GM18519 (cell line): ENCODE measurements at regions not wholly inside any gene's neighbourhood (a gene's known extent, or its start where the extent isn't known, plus 50 kb on each side); places are given as distances from the start of the nearest gene placed in this dataset.

ENCODE experiments used
- ATAC-seq: cut with Tn5 transposase; IDR thresholded peaks from one replicate; pipeline ENCODE4 v1.9.1; 2021; ENCODE audit warnings: mild to moderate bottlenecking, moderate library complexity; ENCODE audit not compliant: unreplicated experiment, low FRiP score

DNA sequence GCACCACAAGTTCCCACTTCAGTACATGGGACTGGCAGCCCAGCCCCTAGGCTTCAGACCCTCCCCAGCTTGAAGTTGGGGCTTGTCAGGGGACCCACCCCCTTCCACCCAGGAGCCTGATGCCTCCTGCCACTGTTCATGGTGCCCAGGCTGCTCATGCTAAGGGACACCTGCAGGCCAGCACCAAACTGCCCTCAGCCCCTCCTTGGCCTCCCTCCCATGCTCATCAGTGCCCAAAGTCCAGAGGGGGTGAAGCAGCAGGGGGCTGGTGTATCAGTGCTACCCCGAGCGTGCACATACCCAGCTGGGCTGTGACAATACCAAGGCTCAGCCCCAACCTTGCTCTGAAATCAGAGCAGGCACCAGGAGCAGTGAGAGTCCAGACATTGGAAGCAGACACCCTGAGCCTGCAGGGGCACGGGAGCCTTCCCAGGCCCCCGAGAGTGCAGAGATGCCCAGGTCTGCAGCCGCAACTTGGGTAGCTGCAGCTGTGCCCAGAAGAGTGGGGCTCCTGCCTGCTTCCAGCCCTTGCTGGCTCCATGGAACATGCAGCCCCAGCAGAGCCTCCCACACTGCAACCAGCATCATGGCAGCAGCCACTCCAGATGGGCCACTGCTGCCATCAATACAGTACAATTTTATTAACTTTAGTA, 79.0 kb downstream of the MTERF1 start:
- no peak for ATAC-seq

DNA sequence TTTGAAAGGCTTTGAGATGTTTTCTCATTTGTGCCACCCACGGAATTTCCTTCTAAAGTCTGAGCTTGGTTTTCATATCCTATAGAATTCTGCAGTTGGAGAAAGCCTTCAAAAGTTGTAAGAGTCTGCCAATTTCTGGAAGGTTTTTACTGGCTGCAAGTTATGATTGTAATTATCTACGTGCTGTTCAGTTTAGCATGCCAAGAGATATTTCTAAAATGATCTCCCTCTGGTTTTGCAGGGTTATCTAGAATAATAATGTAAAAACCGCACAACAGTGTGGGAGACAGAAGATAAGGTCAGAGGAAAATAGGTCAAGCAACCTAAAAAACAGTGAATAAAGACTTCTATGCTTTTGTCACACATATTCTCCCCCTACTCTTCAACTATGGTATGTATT, 69.3 kb downstream of the MTERF1 start:
- ATAC-seq = no peak

DNA sequence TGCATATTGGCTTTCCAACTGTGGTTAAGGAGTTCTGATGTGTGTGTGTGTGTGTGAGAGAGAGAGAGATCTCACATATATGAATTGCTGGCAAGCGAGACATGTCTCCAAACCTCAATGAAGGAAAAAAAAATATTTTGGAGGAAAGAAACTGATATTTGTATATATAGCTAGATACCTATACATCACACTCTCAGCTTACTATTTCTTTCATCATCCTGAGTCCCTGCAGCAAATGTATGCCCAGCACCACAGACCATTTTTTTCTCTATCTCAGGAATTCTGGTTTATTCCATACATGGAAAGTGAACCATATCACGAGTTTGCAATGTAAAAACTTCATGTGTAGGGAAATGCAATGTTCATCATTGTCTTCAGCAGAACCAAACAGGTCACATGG, 68.9 kb downstream of the MTERF1 start:
- no peak for ATAC-seq

DNA sequence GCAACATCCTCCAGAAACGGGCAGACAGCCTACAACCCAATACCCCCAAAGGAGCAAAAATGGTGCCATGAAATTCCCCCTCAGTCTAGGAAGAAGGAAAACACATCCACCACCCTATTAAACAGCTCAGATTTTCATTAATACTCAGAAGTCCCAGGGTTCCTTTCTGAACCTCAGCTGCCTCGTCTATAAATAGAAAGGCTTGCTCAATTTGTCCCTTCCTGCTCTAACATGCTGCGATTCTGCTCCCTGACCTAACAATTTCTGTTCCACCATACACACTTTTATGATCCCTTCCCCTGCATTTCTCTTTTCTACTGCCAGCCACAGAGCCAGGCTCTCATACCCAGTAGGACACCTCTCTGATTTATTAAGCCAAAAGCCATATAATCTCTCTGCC, 68.1 kb downstream of the MTERF1 start:
- no peak for ATAC-seq

DNA sequence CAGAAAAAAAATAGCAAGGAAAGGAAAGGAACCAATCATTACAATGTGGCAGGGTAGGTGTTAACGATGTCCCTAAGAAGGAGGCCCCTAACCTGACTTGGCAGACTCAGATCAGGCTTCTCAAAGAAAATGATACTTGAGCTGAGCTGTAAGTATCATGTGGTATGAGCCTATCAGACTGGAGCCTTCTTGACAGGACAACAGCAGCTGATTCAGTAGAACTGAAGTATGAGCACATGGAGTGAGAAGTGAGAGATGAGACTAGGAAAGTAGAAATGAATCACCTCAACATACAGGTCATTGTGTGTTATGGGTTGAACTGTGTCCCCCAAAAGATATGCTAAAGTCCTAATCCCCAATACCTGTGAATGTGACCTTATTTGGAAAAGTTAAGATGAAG, 66.3 kb downstream of the MTERF1 start:
- no peak for ATAC-seq
